Fibroblast of mammary gland (primary cell): ENCODE measurements at regions not wholly inside any gene's neighbourhood (a gene's known extent, or its start where the extent isn't known, plus 50 kb on each side); places are given as distances from the start of the nearest gene placed in this dataset.
"Not testable (repeated sequence)": the region's sequence is repeated elsewhere in the genome, so short reads cannot be mapped to it uniquely, and the experiment has no call there.

ENCODE experiments used
- DNase-seq: peaks from one replicate; pipeline ENCODE4 v3.0.0-alpha.2; 2010; ENCODE audit warnings: low read depth
- H3K4me3 ChIP-seq: 2 replicates; pipeline ENCODE4 v1.5.1; 2011; ENCODE audit warnings: low read depth, mild to moderate bottlenecking, low read length, moderate library complexity; ENCODE audit not compliant: control insufficient read depth
- CTCF ChIP-seq: conservative IDR thresholded peaks from 2 replicates; pipeline ENCODE4 v1.5.1; 2011; ENCODE audit warnings: low read depth, low read length, inconsistent platforms; ENCODE audit not compliant: control insufficient read depth, insufficient read depth

- no peak overlapping the region for H3K4me3 ChIP-seq
- no peak for DNase-seq
- TF ChIP-seq CTCF = no peak
Measured at GRCh38 chr3:173287361-173287760, 110.2 kb upstream of the NLGN1 start.

GRCh38 chr3:173286507-173286906 lies 111.0 kb upstream of the NLGN1 start:
- H3K4me3 ChIP-seq, DNase-seq: not testable (repeated sequence)

GRCh38 chr3:173284301-173284700 lies 113.2 kb upstream of the NLGN1 start:
- H3K4me3 ChIP-seq = no peak overlapping the region
- DNase-seq = no peak
- TF ChIP-seq CTCF = no peak

- TF ChIP-seq CTCF = no peak
- H3K4me3 ChIP-seq = no peak overlapping the region
- DNase-seq = no peak
Measured at GRCh38 chr3:173275740-173276139, 121.8 kb upstream of the NLGN1 start.

- no peak for TF ChIP-seq CTCF
- no peak overlapping the region for H3K4me3 ChIP-seq
Measured at GRCh38 chr3:173273838-173274237, 123.7 kb upstream of the NLGN1 start.

GRCh38 chr3:173268781-173269180 lies 127.7 kb upstream of the SPATA16 start:
- no peak for TF ChIP-seq CTCF
- DNase-seq = no peak
- no peak overlapping the region for H3K4me3 ChIP-seq

More at GRCh38 chr3:173273838-173274237, 123.7 kb upstream of the NLGN1 start:
- DNase-seq = no peak

- TF ChIP-seq CTCF = no peak
- no peak overlapping the region for H3K4me3 ChIP-seq
- no peak for DNase-seq
Measured at GRCh38 chr3:173267716-173268115, 126.7 kb upstream of the SPATA16 start.
